ENCODE measurements at regions not wholly inside any gene's neighbourhood (a gene's known extent, or its start where the extent isn't known, plus 50 kb on each side); places are given as distances from the start of the nearest gene placed in this dataset.

DNA sequence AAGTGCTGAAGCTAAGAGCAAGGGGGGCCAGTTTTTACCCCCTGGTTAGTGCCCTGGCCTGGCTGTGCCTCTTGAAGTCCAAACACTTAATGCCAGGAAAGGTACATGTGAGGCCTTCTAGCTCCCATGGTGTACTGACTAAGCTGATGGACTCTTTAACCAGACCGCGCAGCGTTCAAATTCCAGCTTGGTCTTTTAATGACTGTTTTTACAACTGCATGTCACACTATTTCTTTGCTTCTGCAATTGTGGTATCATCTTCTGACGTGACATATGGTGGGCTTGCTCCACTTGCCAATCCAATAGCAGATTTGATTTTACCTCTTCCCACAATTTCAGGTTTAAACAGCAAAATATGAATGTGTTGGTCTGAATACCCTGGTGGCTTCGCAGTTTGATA, 197.3 kb downstream of the HUNK start:
- FAIRE-seq (no peak), DNase-seq (ENCODE audit: low read depth, low spot score) (no peak)
- H3K9ac ChIP-seq (ENCODE audit: control insufficient read depth, extremely low read depth, insufficient read depth, low read length), result no peak overlapping the region
- no peaks in the 10 kb centered on the region for H3K4me1 ChIP-seq (ENCODE audit: control insufficient read depth, extremely low read depth, insufficient read depth, low read length)
- no peaks in the 10 kb centered on the region for H3K27me3 ChIP-seq (ENCODE audit: control insufficient read depth, extremely low read depth, insufficient read depth, low read length)
- H4K20me1 ChIP-seq (ENCODE audit: control insufficient read depth, extremely low read depth, insufficient read depth, low read length), result no peaks in the 10 kb centered on the region
- H3K27ac ChIP-seq (ENCODE audit: control insufficient read depth, insufficient read depth, low read length), result no peak overlapping the region
- no peaks in the 10 kb centered on the region for H3K9me1 ChIP-seq (ENCODE audit: control insufficient read depth, extremely low read depth, insufficient read depth, low read length)
- H3K36me3 ChIP-seq (ENCODE audit: control insufficient read depth in 2 of 2, extremely low read depth in 1 of 2, insufficient read depth in 2 of 2, low read length in 2 of 2), result no peaks in the 10 kb centered on the region
- H3K79me2 ChIP-seq (ENCODE audit: control insufficient read depth, insufficient read depth, low read length), result no peaks in the 10 kb centered on the region
- no peak overlapping the region for H2AFZ ChIP-seq (ENCODE audit: control insufficient read depth, low read length)
- H3K4me2 ChIP-seq (ENCODE audit: control insufficient read depth, extremely low read depth, insufficient read depth, low read depth, low read length), result no peak overlapping the region
- no peaks in the 10 kb centered on the region for H3K9me3 ChIP-seq (ENCODE audit: control insufficient read depth, low read depth, low read length)
- TF ChIP-seq EZH2 (IDR thresholded peaks at IDR 0.05; ENCODE audit: low read length), result no peak
- TF ChIP-seq, protein P1, sequence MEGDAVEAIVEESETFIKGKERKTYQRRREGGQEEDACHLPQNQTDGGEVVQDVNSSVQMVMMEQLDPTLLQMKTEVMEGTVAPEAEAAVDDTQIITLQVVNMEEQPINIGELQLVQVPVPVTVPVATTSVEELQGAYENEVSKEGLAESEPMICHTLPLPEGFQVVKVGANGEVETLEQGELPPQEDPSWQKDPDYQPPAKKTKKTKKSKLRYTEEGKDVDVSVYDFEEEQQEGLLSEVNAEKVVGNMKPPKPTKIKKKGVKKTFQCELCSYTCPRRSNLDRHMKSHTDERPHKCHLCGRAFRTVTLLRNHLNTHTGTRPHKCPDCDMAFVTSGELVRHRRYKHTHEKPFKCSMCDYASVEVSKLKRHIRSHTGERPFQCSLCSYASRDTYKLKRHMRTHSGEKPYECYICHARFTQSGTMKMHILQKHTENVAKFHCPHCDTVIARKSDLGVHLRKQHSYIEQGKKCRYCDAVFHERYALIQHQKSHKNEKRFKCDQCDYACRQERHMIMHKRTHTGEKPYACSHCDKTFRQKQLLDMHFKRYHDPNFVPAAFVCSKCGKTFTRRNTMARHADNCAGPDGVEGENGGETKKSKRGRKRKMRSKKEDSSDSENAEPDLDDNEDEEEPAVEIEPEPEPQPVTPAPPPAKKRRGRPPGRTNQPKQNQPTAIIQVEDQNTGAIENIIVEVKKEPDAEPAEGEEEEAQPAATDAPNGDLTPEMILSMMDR (optimal IDR thresholded peaks at IDR 0.05 in 1 of 3, IDR thresholded peaks at IDR 0.05 in 1 of 3, conservative IDR thresholded peaks at IDR 0.05 in 1 of 3; ENCODE audit: extremely low read depth in 1 of 3, insufficient read depth in 2 of 3, low read length in 3 of 3), result no peak
- H3K4me3 ChIP-seq (ENCODE audit: control insufficient read depth in 2 of 3, extremely low read depth in 1 of 3, insufficient read depth in 2 of 3, low read depth in 1 of 3, low read length in 3 of 3), result no peak overlapping the region
- dilution Hi-C loops (cut with MboI; ENCODE audit: extremely low pct_ligation_motif_present, low sequenced_read_pairs), result no loop called here

DNA sequence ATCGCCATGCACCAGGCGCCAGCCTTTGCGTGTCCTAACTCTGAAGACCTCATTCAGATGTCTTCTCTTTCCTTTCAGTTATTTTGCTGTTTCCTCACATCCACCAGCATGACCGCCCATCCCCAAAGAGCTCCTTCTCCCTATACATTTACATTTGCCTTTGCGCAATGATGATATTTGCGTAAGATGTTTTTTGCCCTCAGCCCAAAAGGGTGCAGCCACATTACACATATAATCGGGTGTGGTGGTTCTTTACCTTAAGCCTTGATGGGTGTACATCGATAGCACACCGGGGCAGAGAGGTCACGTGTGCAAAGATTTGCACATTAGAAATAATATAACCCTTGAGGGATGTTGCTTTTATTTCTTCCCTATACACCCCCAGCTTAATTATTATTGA, 192.8 kb downstream of the HUNK start:
- Histone ChIP-seq H3K4me3 (ENCODE audit: control insufficient read depth in 2 of 3, extremely low read depth in 1 of 3, insufficient read depth in 2 of 3, low read depth in 1 of 3, low read length in 3 of 3) (no peak overlapping the region), H3K9me1 (ENCODE audit: control insufficient read depth, extremely low read depth, insufficient read depth, low read length) (no peaks in the 10 kb centered on the region), H3K9me3 (ENCODE audit: control insufficient read depth, low read depth, low read length) (no peaks in the 10 kb centered on the region), H3K27me3 (ENCODE audit: control insufficient read depth, extremely low read depth, insufficient read depth, low read length) (no peaks in the 10 kb centered on the region), H3K79me2 (ENCODE audit: control insufficient read depth, insufficient read depth, low read length) (no peaks in the 10 kb centered on the region), H3K27ac (ENCODE audit: control insufficient read depth, insufficient read depth, low read length) (no peak overlapping the region), H2AFZ (ENCODE audit: control insufficient read depth, low read length) (no peak overlapping the region), H3K4me2 (ENCODE audit: control insufficient read depth, extremely low read depth, insufficient read depth, low read depth, low read length) (no peak overlapping the region), H3K4me1 (ENCODE audit: control insufficient read depth, extremely low read depth, insufficient read depth, low read length) (no peaks in the 10 kb centered on the region), H3K36me3 (ENCODE audit: control insufficient read depth in 2 of 2, extremely low read depth in 1 of 2, insufficient read depth in 2 of 2, low read length in 2 of 2) (no peaks in the 10 kb centered on the region), H4K20me1 (ENCODE audit: control insufficient read depth, extremely low read depth, insufficient read depth, low read length) (no peaks in the 10 kb centered on the region), H3K9ac (ENCODE audit: control insufficient read depth, extremely low read depth, insufficient read depth, low read length) (no peak overlapping the region)
- FAIRE-seq (no peak), DNase-seq (ENCODE audit: low read depth, low spot score) (no peak)
- dilution Hi-C loops (cut with MboI; ENCODE audit: extremely low pct_ligation_motif_present, low sequenced_read_pairs), result no loop called here
- no peak for TF ChIP-seq EZH2 (IDR thresholded peaks at IDR 0.05; ENCODE audit: low read length)
- TF ChIP-seq, protein P1 (optimal IDR thresholded peaks at IDR 0.05 in 1 of 3, IDR thresholded peaks at IDR 0.05 in 1 of 3, conservative IDR thresholded peaks at IDR 0.05 in 1 of 3; ENCODE audit: extremely low read depth in 1 of 3, insufficient read depth in 2 of 3, low read length in 3 of 3), result no peak

All from keratinocyte (primary cell).